ENCODE measurements at regions not wholly inside any gene's neighbourhood (a gene's known extent, or its start where the extent isn't known, plus 50 kb on each side); places are given as distances from the start of the nearest gene placed in this dataset.
"Not testable (repeated sequence)": the region's sequence is repeated elsewhere in the genome, so short reads cannot be mapped to it uniquely, and the experiment has no call there.

- Histone ChIP-seq H3K36me3 (ENCODE audit: insufficient read depth, low read length) (no peaks in the 10 kb centered on the region), H2AFZ (ENCODE audit: low read length, unreplicated experiment) (no peak overlapping the region), H3K79me2 (ENCODE audit: control insufficient read depth, insufficient read depth, low read length, unreplicated experiment) (no peaks in the 10 kb centered on the region), H3K27me3 (ENCODE audit: insufficient read depth, low read length) (no peaks in the 10 kb centered on the region), H3K4me1 (ENCODE audit: control insufficient read depth, insufficient read depth, low read length, unreplicated experiment) (no peaks in the 10 kb centered on the region), H3K4me3 (ENCODE audit: low read depth, low read length) (no peak overlapping the region), H3K27ac (ENCODE audit: low read depth, low read length) (no peak overlapping the region)
Observed at GRCh38 chr3:132987396-132987795, 50.8 kb upstream of the TMEM108 start.

GRCh38 chr3:132984181-132984580 is 54.0 kb upstream of the TMEM108 start:
- no peaks in the 10 kb centered on the region for H3K4me1 ChIP-seq (ENCODE audit: control insufficient read depth, insufficient read depth, low read length, unreplicated experiment)
- H2AFZ ChIP-seq (ENCODE audit: low read length, unreplicated experiment), result no peak overlapping the region
- H3K4me3 ChIP-seq (ENCODE audit: low read depth, low read length), result no peak overlapping the region

GRCh38 chr3:132983143-132983770 is 54.9 kb upstream of the TMEM108 start:
- H3K27ac ChIP-seq (ENCODE audit: low read depth, low read length), result no peak overlapping the region
- H3K4me1 ChIP-seq (ENCODE audit: control insufficient read depth, insufficient read depth, low read length, unreplicated experiment), result no peaks in the 10 kb centered on the region
- no peak overlapping the region for H3K4me3 ChIP-seq (ENCODE audit: low read depth, low read length)
- H3K36me3 ChIP-seq (ENCODE audit: insufficient read depth, low read length), result no peaks in the 10 kb centered on the region
- no peak overlapping the region for H2AFZ ChIP-seq (ENCODE audit: low read length, unreplicated experiment)
- H3K79me2 ChIP-seq (ENCODE audit: control insufficient read depth, insufficient read depth, low read length, unreplicated experiment), result no peaks in the 10 kb centered on the region
- no peaks in the 10 kb centered on the region for H3K27me3 ChIP-seq (ENCODE audit: insufficient read depth, low read length)

More at GRCh38 chr3:132984181-132984580, 54.0 kb upstream of the TMEM108 start:
- Histone ChIP-seq H3K36me3 (ENCODE audit: insufficient read depth, low read length) (no peaks in the 10 kb centered on the region), H3K27me3 (ENCODE audit: insufficient read depth, low read length) (no peaks in the 10 kb centered on the region), H3K27ac (ENCODE audit: low read depth, low read length) (no peak overlapping the region), H3K79me2 (ENCODE audit: control insufficient read depth, insufficient read depth, low read length, unreplicated experiment) (no peaks in the 10 kb centered on the region)

GRCh38 chr3:132981719-132982118 is 56.5 kb upstream of the TMEM108 start:
- H3K27ac ChIP-seq (ENCODE audit: low read depth, low read length), result no peak overlapping the region
- no peaks in the 10 kb centered on the region for H3K4me1 ChIP-seq (ENCODE audit: control insufficient read depth, insufficient read depth, low read length, unreplicated experiment)
- H3K36me3 ChIP-seq (ENCODE audit: insufficient read depth, low read length), result no peaks in the 10 kb centered on the region
- no peak overlapping the region for H3K4me3 ChIP-seq (ENCODE audit: low read depth, low read length)
- no peaks in the 10 kb centered on the region for H3K79me2 ChIP-seq (ENCODE audit: control insufficient read depth, insufficient read depth, low read length, unreplicated experiment)
- H3K27me3 ChIP-seq (ENCODE audit: insufficient read depth, low read length), result no peaks in the 10 kb centered on the region
- no peak overlapping the region for H2AFZ ChIP-seq (ENCODE audit: low read length, unreplicated experiment)

GRCh38 chr3:132980102-132980501 is 58.1 kb upstream of the TMEM108 start:
- Histone ChIP-seq H3K4me1 (ENCODE audit: control insufficient read depth, insufficient read depth, low read length, unreplicated experiment) (no peaks in the 10 kb centered on the region), H3K4me3 (ENCODE audit: low read depth, low read length) (no peak overlapping the region), H3K27me3 (ENCODE audit: insufficient read depth, low read length) (no peaks in the 10 kb centered on the region), H3K79me2 (ENCODE audit: control insufficient read depth, insufficient read depth, low read length, unreplicated experiment) (no peaks in the 10 kb centered on the region), H3K36me3 (ENCODE audit: insufficient read depth, low read length) (no peaks in the 10 kb centered on the region), H3K27ac (ENCODE audit: low read depth, low read length) (no peak overlapping the region), H2AFZ (ENCODE audit: low read length, unreplicated experiment) (no peak overlapping the region)

- H3K27me3 ChIP-seq (ENCODE audit: insufficient read depth, low read length), result no peaks in the 10 kb centered on the region
- no peaks in the 10 kb centered on the region for H3K79me2 ChIP-seq (ENCODE audit: control insufficient read depth, insufficient read depth, low read length, unreplicated experiment)
- H3K4me1 ChIP-seq (ENCODE audit: control insufficient read depth, insufficient read depth, low read length, unreplicated experiment), result no peaks in the 10 kb centered on the region
- no peak overlapping the region for H2AFZ ChIP-seq (ENCODE audit: low read length, unreplicated experiment)
- H3K27ac ChIP-seq (ENCODE audit: low read depth, low read length), result no peak overlapping the region
- H3K36me3 ChIP-seq (ENCODE audit: insufficient read depth, low read length), result no peaks in the 10 kb centered on the region
- H3K4me3 ChIP-seq (ENCODE audit: low read depth, low read length), result no peak overlapping the region
Observed at GRCh38 chr3:132979606-132980005, 58.6 kb upstream of the TMEM108 start.

- H3K27ac ChIP-seq (ENCODE audit: low read depth, low read length); H2AFZ ChIP-seq (ENCODE audit: low read length, unreplicated experiment); H3K4me1 ChIP-seq (ENCODE audit: control insufficient read depth, insufficient read depth, low read length, unreplicated experiment); H3K4me3 ChIP-seq (ENCODE audit: low read depth, low read length); H3K36me3 ChIP-seq (ENCODE audit: insufficient read depth, low read length); H3K27me3 ChIP-seq (ENCODE audit: insufficient read depth, low read length); H3K79me2 ChIP-seq (ENCODE audit: control insufficient read depth, insufficient read depth, low read length, unreplicated experiment): not testable (repeated sequence)
Observed at GRCh38 chr3:132978946-132979345, 59.2 kb upstream of the TMEM108 start.

GRCh38 chr3:132978464-132978863 is 59.7 kb upstream of the TMEM108 start:
- Histone ChIP-seq H3K4me3 (ENCODE audit: low read depth, low read length) (no peak overlapping the region), H3K79me2 (ENCODE audit: control insufficient read depth, insufficient read depth, low read length, unreplicated experiment) (no peaks in the 10 kb centered on the region), H3K36me3 (ENCODE audit: insufficient read depth, low read length) (no peaks in the 10 kb centered on the region), H3K27ac (ENCODE audit: low read depth, low read length) (no peak overlapping the region), H3K4me1 (ENCODE audit: control insufficient read depth, insufficient read depth, low read length, unreplicated experiment) (no peaks in the 10 kb centered on the region), H2AFZ (ENCODE audit: low read length, unreplicated experiment) (no peak overlapping the region), H3K27me3 (ENCODE audit: insufficient read depth, low read length) (no peaks in the 10 kb centered on the region)

- Histone ChIP-seq H2AFZ (ENCODE audit: low read length, unreplicated experiment) (no peak overlapping the region), H3K79me2 (ENCODE audit: control insufficient read depth, insufficient read depth, low read length, unreplicated experiment) (no peaks in the 10 kb centered on the region), H3K27me3 (ENCODE audit: insufficient read depth, low read length) (no peaks in the 10 kb centered on the region), H3K4me3 (ENCODE audit: low read depth, low read length) (no peak overlapping the region), H3K27ac (ENCODE audit: low read depth, low read length) (no peak overlapping the region), H3K4me1 (ENCODE audit: control insufficient read depth, insufficient read depth, low read length, unreplicated experiment) (no peaks in the 10 kb centered on the region), H3K36me3 (ENCODE audit: insufficient read depth, low read length) (no peaks in the 10 kb centered on the region)
Observed at GRCh38 chr3:132974097-132974496, 64.1 kb upstream of the TMEM108 start.

GRCh38 chr3:132973441-132973840 is 64.8 kb upstream of the TMEM108 start:
- no peak overlapping the region for H2AFZ ChIP-seq (ENCODE audit: low read length, unreplicated experiment)
- H3K4me3 ChIP-seq (ENCODE audit: low read depth, low read length), result no peak overlapping the region
- no peaks in the 10 kb centered on the region for H3K36me3 ChIP-seq (ENCODE audit: insufficient read depth, low read length)
- no peaks in the 10 kb centered on the region for H3K79me2 ChIP-seq (ENCODE audit: control insufficient read depth, insufficient read depth, low read length, unreplicated experiment)
- H3K27ac ChIP-seq (ENCODE audit: low read depth, low read length), result no peak overlapping the region
- no peaks in the 10 kb centered on the region for H3K27me3 ChIP-seq (ENCODE audit: insufficient read depth, low read length)
- no peaks in the 10 kb centered on the region for H3K4me1 ChIP-seq (ENCODE audit: control insufficient read depth, insufficient read depth, low read length, unreplicated experiment)

- H3K4me1 ChIP-seq (ENCODE audit: control insufficient read depth, insufficient read depth, low read length, unreplicated experiment), result no peaks in the 10 kb centered on the region
- H3K4me3 ChIP-seq (ENCODE audit: low read depth, low read length), result no peak overlapping the region
- H3K27me3 ChIP-seq (ENCODE audit: insufficient read depth, low read length), result no peaks in the 10 kb centered on the region
- H3K79me2 ChIP-seq (ENCODE audit: control insufficient read depth, insufficient read depth, low read length, unreplicated experiment), result no peaks in the 10 kb centered on the region
- H2AFZ ChIP-seq (ENCODE audit: low read length, unreplicated experiment), result no peak overlapping the region
- no peaks in the 10 kb centered on the region for H3K36me3 ChIP-seq (ENCODE audit: insufficient read depth, low read length)
- no peak overlapping the region for H3K27ac ChIP-seq (ENCODE audit: low read depth, low read length)
Observed at GRCh38 chr3:132972333-132972732, 65.9 kb upstream of the TMEM108 start.
